ENCODE measurements at regions not wholly inside any gene's neighbourhood (a gene's known extent, or its start where the extent isn't known, plus 50 kb on each side); places are given as distances from the start of the nearest gene placed in this dataset.

- DNase-seq = peak; percentile 14
These were observed 62.3 kb upstream of the NABP1 start for GRCh38 chr2:191615596-191615995.

GRCh38 chr2:191617575-191617974, 60.4 kb upstream of the NABP1 start:
- DNase-seq = peak; percentile 16

GRCh38 chr2:191618046-191618780, 59.7 kb upstream of the NABP1 start:
- no peak for DNase-seq

- DNase-seq = no peak
These were observed 59.1 kb upstream of the NABP1 start for GRCh38 chr2:191618786-191619185.

- peak; percentile 9 for DNase-seq
These were observed 57.8 kb upstream of the NABP1 start for GRCh38 chr2:191620144-191620543.

- DNase-seq = no peak
These were observed 55.3 kb upstream of the NABP1 start for GRCh38 chr2:191622374-191623320.

GRCh38 chr2:191625016-191625415, 52.9 kb upstream of the NABP1 start:
- DNase-seq = peak; percentile 54

- no peak for DNase-seq
These were observed 52.5 kb upstream of the NABP1 start for GRCh38 chr2:191625446-191625845.

- DNase-seq = no peak
These were observed 51.3 kb upstream of the NABP1 start for GRCh38 chr2:191626497-191627151.

GRCh38 chr2:191627518-191627917, 50.4 kb upstream of the NABP1 start:
- DNase-seq = no peak
